Superior temporal gyrus (tissue), 1 donor: ENCODE measurements at regions not wholly inside any gene's neighbourhood (a gene's known extent, or its start where the extent isn't known, plus 50 kb on each side); places are given as distances from the start of the nearest gene placed in this dataset.
A peak's percentile ranks its signal among the peaks of the same experiment; 100 is the strongest.

Experiments used
- DNase-seq: peaks from one replicate; pipeline ENCODE4 v3.0.0-alpha.2; 2016; ENCODE audit errors: extremely low spot score

DNA sequence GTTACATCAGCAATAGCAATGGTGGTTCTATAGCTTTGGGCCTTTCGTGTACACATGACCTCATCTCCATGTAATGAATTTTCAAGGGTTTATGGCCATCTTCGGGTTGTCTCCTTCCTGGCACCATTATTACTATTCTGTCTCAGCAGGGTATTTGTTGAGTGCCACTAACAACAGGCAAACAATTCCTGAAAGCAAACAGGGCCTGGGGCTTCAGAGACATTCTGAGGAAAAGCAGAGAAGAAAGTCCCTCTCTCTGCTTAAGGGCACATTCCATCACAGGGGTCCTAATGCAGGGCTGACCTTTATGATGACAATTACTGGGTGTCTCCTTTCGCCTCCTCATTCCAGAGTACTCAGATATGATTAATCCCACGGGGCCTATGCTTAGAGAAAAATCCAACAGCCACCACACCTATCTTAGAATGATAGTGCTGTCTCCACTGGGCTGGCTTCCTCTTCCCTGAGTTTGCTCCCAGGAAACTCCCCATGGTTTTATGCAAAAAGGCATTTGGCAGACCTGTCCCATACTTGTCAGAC, 540.2 kb upstream of the ZNF462 start:
- no peak for DNase-seq

DNA sequence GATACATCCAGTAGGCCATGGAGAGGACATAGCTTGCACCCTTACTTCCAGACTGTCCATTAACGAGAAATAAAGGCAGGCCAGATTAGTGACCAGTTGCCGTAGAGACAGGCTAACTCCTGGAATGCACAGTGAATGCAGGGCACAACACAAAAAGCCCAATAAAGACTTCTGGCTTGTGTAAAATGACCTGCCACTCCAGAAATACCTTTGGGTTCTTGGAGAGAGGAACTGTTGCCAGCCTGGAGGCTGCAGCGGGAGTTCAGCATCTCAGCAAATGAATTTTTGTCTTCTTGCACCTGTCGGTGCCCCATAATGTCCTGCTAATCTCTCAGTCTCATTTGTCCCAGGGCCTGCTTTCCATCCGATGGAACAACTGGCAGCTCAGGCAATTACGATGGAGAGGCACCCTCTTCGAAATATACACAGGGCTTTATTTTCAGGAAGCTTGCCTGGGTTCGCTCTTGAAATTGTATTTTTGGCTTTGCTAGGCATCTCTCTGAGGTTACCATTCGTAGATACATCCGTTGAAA, 538.8 kb upstream of the ZNF462 start:
- no peak for DNase-seq

DNA sequence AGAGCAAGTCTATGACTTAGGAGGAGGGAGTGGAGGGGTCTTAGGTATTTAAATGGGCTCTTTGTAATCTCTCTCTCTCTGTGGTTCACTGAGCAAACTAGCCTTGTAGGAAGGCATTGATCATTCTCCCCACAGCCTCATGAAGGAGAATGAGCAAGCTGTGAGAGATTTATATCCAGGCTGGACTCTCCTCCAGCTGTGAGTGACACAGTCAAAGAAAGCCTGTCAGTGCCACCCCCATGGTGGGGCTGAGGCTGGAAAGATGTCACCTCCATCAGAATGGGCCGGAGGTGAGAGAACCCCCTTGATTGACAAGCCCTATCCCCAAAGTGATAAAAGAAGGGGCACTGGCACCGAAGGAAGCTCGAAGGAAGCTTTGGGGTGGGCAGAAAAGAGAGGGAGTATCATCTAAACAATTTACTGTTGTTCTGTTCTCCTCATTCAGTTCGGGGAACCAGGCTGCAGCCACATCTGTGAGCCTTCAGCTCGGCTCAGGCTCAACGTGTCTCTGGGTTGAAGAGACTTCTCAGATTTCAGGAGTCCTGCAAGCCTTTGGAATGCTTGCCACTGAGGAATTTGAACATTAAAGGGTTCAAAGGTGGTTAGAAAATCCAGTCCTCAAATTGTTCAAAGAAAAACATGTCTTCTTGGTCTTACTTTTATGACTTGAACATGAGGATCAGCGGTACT, 538.2 kb upstream of the ZNF462 start:
- peak; percentile 58 for DNase-seq

DNA sequence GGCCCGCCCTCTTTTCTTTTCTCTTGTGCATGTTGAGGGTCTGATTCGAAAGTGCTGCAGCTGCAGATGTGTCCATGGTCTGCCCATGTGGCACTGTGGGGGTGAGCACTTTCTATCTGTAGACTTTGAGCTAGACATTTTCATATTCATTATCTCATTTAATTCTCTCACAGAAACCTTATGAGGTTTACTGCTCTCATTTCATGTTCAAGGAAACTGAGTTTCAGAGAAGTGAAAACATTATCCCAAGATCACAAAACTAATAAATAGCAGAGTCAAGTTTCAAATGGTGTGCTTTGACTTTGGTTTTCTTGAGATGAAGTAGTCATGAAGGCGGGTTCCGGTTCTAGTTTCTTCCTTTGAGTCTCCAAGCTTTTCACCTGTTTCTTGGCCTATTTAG, 536.5 kb upstream of the ZNF462 start:
- no peak for DNase-seq

DNA sequence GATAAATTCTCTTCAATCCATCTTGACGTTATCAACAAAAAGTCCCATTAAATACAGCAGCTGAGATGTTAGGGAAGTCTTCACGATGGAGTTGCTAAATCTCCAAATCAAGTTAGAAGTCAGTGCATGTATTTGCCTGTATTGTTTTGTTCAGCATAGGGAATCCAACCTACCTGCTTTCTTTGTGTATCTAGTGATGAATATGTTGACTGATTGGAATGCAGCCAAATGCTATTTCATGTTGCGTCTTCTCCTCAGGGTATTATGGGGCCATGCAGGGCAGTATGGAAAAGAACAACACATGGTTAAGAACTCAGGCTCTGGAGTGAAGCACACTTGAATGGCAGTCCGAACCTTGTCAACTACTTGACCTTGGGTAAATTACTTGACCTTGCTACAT, 529.5 kb upstream of the ZNF462 start:
- DNase-seq, result no peak

DNA sequence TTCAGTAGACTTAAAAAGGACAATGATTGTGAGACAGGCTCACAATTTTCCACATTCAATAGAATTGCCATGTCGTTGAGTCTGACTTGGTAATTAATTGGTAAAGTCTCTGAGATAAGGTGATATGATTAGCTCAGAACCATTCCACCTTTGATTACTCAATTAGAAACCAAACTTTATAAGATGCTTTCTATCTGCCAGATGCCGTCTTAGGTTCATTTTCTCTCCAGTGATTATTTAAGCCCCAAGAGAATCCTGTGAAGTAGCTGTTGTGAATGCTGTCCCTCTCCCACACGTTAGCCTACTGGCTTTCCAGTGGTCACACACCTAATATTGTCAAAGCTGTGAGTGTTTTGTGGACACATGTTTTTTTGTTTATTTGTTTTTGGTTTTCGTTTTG, 528.9 kb upstream of the ZNF462 start:
- DNase-seq, result no peak

DNA sequence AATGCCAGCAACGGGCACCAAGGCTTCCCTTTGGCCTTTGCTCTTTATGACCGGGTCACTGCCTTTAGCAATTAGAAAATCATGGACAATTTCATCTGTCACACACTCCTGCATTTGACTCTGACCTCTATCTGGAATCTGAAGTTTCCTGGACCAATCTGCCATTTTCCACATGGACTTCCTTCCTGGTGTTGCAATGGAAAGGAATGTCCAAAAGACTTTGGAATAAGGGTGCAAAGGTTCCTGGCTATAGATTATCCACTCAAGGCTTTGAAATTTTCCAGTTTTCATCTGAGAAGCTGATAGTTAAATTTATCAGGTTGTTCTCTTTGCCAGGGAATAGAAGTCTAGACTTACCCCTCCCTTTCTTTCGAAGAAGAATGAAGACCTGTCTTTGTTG, 523.1 kb upstream of the ZNF462 start:
- DNase-seq, result no peak

DNA sequence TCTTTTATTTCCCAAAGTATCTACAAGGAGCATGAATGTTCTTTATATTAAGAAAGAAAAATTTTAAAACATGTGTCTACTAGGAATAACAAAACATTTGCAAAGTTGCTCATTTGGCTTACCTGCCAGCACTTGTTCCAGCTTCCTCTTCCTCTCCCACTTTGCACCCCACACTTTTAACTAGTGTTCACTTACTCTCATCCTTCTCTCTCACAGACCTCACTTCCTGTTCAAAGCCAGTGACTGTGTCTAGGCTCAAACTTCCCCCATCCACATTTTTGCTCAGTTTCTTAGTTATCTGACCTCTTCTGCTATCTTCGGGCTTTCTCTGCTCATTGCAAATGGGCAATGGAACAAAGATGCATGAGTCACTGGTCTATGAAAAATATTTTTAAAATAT, 512.2 kb upstream of the ZNF462 start:
- DNase-seq, result no peak

DNA sequence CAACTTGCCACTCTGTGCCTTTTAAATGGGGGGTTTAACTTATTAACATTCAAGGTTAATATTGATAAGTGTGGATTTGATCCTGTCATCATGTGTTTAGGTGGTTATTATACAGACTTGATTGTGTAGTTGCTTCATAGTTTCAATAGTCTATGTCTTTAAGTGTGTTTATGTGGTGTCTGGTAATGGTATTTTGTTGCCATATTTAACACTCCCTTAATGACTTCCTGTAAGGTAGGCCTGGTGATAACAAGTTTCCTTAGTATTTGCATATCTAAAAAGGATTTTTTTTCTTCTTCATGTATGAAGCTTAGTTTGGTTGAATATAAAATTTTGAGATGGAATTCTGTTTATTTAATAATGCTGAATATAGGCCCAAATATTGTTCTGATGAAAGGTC, 506.0 kb upstream of the ZNF462 start:
- DNase-seq, result no peak

DNA sequence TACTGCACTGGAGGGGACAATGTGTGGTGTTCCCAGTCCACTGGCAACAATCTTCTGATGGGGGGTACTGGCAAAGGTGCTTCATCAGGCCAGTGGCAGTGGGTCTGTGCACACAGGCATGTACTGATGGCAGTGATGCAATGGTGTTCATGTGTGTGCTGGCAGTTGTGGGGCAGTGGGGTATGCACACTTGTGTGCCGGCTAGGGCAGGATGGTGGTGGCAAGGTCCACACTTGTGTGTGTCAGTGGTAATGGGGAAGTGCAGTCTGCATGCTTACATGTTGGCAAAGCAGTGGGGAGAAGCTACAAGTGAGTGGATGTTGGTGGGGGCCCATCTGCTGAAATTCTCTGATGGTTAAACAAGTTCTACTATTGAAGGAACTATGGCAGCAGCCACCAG, 504.6 kb upstream of the ZNF462 start:
- DNase-seq, result no peak

DNA sequence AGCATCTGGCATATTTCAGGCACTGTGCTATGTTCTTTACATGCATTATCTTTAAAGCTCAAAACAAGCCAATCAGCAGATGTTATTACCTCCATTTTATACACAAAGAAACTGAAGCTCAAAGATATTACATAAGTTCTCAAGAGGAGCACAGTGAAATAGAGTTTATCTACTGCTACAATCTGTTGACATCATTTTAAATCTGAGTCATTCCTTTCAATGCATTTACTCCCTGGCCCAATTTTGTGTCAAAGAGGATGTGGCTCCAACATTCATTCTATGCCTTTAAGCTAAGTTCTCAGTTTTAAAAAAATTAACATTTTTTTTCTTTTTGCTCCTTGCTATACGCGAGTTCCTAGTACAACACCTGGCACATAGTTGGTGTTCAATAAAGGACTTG, 486.3 kb upstream of the ZNF462 start:
- DNase-seq, result no peak

DNA sequence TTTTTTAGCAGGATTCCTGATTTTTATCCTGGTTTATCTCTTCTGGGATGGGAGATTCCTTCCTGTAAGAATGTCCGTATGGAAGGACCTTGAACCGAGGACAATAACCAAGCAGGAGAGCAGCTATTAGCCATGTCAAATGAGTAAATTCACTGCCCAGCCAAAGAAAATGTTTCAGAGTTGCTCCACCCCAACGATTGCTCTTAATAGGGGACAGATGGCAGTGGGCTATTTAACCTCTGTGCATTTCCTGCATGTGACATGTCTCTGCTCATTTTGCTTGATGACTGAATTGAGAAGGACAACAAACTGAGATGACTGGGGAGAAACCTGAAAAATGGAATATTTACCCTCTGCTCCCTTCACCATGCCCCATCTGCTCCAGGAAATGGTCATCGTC, 479.9 kb upstream of the ZNF462 start:
- DNase-seq, result no peak

DNA sequence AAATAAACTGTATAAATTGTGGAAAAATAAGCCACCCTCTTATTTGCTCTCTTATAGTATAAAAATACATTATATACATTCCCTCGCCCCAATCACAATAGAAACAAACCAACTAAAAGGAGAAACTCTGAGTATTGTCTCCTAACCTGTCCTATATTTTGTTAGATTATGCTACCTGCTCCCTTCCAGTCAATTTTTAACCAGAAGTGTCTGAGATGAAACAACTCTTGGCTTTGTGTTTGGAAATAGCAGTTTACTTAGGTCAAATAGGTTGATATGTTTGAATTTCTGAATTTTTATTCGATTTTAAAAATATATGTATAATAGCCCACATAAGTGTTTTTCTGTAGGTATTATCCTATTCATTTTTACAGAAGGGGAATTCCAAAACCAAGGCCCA, 475.0 kb upstream of the ZNF462 start:
- no peak for DNase-seq

DNA sequence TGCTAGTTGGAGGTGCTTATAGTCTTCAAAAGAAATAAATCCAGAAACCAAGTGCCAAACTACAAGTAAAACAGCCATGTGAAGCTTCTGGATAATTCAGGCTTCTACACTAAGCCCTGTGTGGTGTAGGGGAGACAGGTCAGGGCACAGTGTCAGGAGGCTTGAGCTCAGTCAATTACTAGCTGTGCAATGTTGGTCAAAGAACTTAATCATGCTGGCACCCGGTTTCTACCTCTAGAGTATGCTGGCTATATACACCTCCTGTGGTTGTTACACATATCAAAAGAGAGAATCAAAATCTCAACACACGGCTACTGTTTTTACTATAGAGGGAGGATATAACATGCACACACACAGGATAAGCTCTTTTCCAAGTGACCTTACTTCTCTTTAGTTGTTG, 469.7 kb upstream of the ZNF462 start:
- DNase-seq, result no peak

DNA sequence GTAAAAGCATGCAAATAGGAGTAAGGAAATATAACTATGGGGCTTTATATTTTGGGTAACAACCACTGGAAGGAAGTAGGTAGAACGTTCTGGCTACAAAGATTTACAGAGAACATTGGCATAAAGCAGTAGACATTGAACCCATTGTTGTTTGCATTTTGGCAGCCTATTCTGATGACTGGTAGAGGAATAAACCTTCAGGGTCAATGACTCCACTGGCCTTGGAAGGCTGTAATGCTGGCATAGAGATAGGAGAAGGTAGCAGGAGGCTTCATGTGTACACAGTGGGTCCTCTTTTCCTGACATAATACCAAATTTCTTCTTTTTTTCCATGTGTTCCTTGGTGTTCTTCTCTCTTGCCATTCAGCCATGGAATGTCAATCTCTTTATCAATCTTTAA, 462.8 kb upstream of the ZNF462 start:
- no peak for DNase-seq

DNA sequence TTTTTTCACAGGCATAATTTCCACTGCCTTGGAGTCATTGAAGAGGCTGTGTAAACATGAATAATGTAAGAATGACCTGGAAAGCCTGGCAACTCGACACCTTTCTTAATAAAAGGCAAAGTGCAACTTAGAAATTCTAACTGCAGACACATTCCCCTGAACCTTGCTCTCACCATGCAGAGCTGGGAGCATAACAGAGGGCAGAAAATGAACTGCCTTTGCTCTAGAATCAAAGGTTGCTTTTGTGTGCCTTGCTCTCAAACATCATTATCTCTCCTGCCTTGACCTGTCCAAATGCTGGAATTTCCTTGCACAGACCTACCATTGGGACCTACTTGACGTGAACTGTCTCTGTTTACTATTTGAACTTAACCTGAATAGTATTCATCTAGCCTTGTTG, 462.0 kb upstream of the ZNF462 start:
- no peak for DNase-seq

DNA sequence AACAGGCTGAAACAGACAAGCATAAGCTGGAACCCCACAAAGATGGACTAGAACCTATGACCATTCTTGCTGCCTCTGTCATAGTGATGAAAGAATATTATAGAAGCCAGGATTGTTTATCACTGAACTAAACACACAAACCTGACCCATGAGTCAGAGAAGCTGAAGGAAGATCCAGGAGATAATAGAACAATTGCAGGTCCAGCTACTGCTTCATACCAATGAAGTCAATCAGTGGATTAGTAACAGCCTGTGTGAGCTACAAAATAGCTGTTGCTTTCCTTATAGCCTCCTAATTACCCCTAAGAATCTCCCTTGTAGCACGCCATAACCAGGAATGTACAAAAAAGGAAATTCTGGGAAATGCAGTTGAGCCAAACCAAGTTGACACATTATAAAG, 459.9 kb upstream of the ZNF462 start:
- DNase-seq, result no peak

DNA sequence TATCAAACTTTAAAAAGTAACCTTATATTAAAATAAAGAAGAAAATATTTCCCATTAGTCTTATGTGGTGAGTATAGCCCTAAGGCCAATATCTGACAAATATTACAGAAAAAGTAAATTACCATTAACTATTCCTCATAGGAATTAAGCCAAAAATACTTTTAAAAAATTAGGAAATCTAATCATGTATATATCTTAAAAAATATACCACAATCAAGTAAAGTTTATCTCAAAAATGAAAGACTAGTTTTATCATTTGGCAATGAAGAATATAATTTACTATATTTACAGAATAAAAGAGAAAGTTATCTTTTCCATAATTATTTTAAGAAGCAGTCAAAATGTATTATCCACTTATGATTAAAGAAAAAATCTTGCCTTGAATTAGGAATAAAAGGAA, 458.8 kb upstream of the ZNF462 start:
- no peak for DNase-seq

DNA sequence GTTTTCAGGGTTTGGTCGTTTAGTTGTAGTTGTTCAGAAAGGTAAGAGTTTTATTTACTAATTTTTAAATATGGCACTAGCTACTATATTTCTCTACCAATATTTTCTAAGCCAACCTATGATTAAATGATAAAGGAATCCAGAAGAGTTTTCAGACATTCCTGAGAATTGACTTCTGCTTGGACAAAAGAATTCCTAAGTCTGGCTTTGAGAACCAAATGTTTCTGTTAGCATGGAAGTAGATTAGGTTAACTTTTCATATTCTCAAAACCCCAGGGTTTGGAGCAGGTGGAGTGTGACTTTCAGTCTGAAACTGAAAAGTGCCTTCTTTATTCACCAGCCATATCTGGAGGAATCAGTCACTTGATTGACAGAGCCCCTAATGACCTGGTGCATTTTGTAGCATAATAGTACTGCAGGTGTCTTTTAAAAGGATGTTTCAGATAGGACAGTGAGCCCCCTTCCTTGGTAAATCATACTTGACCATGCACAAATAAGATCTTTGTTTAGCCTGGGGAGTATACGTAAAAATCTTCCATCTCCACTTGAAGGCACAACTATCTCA, 457.0 kb upstream of the ZNF462 start:
- DNase-seq, result no peak

DNA sequence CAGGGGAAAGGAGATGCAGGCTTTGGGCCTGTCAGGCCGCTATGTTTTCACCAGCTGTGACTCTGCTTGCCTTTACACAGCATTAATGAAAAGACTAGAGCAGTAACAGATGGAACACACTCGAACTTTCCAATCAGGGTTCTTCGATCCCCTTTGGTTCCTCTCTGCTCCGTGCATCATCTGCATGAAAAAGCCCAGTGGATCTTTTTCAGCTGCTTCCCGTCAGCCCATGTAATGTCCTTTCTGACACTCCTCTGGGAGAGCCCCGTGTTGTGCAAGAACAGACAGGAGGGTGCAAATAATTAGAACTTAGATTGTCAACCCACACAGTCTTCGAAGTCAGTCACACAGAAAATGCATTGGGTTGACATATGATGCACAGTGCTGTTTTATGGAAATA, 448.9 kb upstream of the ZNF462 start:
- no peak for DNase-seq

DNA sequence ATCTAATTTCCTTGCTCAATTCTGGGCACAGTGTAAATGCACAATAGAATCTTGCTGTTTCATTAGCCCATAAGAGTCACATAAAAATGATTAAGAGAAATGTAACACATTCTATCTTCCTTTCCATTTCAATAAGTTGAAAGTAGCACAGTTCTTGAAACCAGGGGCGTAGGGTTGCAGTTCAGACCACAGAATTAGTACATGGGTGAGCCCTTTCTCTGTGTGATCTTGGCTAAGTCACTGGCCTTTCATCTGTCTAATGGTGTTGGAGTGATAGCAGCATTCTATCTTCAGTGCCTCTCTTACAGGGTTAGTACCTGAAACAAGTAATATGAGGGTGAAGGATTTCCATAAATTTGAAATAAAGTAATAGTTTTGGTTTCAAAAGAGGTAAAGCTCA, 445.3 kb upstream of the ZNF462 start:
- DNase-seq, result no peak

DNA sequence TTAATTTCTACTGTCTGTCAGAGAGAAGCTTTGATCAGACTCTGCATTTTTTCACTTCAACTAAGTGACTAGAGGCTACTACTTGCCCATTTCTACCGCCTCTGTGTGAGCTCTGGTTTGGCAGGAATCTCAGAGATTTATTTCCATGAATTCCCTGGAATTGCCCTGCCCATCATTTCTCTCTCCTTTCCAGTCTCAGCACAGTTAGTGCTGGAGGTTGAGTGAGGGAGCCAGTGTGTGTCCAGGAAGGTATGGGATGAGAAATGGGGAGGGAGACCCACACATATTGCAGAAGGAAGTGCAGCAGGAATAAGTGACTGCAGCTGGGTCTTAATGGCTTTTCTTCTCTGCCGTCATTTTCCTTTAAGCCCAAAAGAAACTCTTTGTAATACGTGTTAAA, 443.1 kb upstream of the ZNF462 start:
- no peak for DNase-seq

DNA sequence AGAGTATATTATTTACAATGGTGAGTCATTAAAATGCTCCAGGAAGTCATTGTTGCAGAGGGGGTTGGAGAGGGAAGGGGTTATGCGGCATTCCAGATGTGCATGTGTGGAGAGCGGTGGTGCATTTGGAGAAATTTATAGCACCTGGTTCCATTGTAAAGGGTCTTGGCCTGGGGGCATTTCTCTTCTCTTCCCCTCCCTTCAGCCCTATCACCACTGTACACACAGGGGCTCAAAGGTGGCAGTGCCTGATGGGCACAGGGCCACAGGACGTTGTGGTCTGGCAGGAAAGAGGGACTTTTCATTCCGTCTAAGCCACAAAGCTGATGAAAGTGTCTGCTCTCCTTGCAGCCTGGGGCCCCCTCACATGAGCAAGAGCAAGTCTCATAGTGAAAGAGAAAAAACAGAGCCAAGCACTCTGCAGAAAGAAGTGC, 442.4 kb upstream of the ZNF462 start:
- DNase-seq, result no peak

DNA sequence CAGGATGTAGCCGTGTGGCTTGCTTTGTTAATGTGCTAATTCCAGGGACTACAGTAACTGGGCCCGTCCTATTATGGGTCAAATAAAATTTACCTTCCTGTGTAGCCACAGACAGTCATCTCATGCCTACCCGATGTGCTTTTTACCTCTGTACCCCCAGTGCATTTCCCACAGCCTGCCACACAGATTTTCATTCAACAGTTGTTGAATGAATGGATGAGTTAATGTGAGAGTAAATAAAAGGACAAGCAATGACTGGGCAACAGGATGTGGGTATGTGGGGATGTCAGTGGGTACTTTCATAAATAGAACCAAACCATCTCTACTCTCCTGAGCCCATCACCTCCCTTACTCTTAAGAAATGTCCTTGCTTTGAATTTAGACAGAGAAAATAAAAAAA, 441.2 kb upstream of the ZNF462 start:
- no peak for DNase-seq
